NCI-H2196 (cell line): ENCODE measurements at regions not wholly inside any gene's neighbourhood (a gene's known extent, or its start where the extent isn't known, plus 50 kb on each side); places are given as distances from the start of the nearest gene placed in this dataset.

Experiments used
- DNase-seq: peaks from one replicate; lab custom pipeline; 2025; ENCODE audit not compliant: unreplicated experiment; lab: John Stamatoyannopoulos, UW

GRCh38 chr6:127053032-127053874 lies 65.2 kb upstream of the RSPO3 start:
- DNase-seq: no peak

GRCh38 chr6:127053875-127054235 lies 64.6 kb upstream of the RSPO3 start:
- DNase-seq: no peak

- no peak for DNase-seq
These were observed 60.4 kb upstream of the RSPO3 start for GRCh38 chr6:127058027-127058426.

DNA sequence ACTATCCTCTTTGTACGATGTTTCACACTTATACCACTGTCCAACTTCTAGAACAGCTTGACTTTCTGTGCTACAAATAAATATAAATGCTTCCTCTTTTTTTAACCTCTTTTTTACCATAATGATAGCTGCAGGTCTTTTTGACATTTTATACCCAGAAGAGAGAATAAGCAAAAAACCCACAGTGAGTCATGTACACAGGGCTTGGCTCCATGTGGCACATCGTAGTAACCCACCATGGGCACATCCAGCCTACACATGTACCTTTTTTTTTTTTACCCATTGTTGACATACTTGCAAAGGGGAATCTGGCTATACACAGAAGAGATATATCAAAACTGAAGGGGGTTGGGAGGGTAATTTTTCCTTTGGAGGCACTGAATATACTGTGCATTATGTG lies 59.5 kb upstream of the RSPO3 start:
- DNase-seq: no peak
